ENCODE measurements at regions not wholly inside any gene's neighbourhood (a gene's known extent, or its start where the extent isn't known, plus 50 kb on each side); places are given as distances from the start of the nearest gene placed in this dataset.

DNA sequence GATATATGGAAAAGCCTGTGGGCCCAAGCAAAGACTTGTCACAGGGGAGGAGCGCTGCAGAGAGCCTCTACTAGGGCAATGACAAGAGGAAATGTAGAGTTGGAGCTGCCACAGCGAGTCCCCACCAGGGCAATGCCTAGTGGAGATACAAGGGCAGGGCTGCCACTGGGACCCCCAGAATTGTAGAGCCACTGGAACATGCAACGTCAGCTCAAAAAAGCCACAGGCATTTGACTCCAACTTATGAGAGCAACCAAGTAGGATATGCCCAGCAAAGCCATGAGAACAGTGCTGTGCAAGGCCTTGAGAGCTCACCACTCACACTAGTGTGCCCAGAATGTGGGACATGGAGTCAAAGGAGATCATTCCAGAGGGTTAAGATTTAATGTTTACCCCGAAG, 63.7 kb upstream of the CAMK1G start:
- TF ChIP-seq FOXM1 (IDR thresholded peaks at IDR 0.05; ENCODE audit: borderline replicate concordance), result no peak
- no peak for TF ChIP-seq ZNF384 (IDR thresholded peaks at IDR 0.05)
- TF ChIP-seq NFRKB (IDR thresholded peaks at IDR 0.05), result no peak
- TF ChIP-seq FOXA1 (IDR thresholded peaks at IDR 0.05), result no peak
- TF ChIP-seq L3MBTL2 (conservative IDR thresholded peaks at IDR 0.05), result no peak
- TF ChIP-seq HDGF (IDR thresholded peaks at IDR 0.05; ENCODE audit: borderline replicate concordance), result no peak
- TF ChIP-seq ARNT (IDR thresholded peaks at IDR 0.05), result no peak
- TF ChIP-seq TARDBP (IDR thresholded peaks at IDR 0.05), result no peak
- no peak for TF ChIP-seq LEF1 (IDR thresholded peaks at IDR 0.05; ENCODE audit: borderline replicate concordance)
- TF ChIP-seq BHLHE40 (IDR thresholded peaks at IDR 0.05; ENCODE audit: borderline replicate concordance), result no peak
- TF ChIP-seq FOXK2 (IDR thresholded peaks at IDR 0.05), result no peak
- no peak for TF ChIP-seq ELF4 (IDR thresholded peaks at IDR 0.05)
- TF ChIP-seq, protein P1, sequence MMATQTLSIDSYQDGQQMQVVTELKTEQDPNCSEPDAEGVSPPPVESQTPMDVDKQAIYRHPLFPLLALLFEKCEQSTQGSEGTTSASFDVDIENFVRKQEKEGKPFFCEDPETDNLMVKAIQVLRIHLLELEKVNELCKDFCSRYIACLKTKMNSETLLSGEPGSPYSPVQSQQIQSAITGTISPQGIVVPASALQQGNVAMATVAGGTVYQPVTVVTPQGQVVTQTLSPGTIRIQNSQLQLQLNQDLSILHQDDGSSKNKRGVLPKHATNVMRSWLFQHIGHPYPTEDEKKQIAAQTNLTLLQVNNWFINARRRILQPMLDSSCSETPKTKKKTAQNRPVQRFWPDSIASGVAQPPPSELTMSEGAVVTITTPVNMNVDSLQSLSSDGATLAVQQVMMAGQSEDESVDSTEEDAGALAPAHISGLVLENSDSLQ (IDR thresholded peaks at IDR 0.05), result no peak
